Hippocampal formation (tissue), 2 donors: ENCODE measurements at regions not wholly inside any gene's neighbourhood (a gene's known extent, or its start where the extent isn't known, plus 50 kb on each side); places are given as distances from the start of the nearest gene placed in this dataset.

ENCODE experiments used
- DNase-seq, 2 donors: peaks; one replicate each; lab custom pipeline; 2025; lab: John Stamatoyannopoulos, UW

DNA sequence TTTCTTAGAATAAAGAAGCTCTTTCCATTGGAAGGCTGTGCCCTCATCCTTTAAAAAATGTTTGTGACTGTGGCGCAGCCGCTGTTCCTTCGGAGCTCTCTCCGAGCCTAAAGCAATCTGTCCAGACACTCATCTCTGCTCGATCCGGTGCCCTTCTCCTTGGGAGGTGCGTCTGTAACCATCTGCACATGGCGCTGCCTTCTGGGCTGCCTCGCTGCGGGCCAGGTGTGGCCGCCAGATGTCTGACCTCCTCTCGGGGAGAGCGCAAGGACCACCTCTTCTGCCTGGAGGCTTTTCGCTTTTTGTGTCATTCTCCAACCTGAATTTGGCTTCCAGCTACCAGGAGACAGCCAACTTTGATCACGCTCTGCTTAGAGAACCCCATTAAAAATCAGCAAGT is 153.4 kb upstream of the PTCH1 start:
- DNase-seq = no peak

DNA sequence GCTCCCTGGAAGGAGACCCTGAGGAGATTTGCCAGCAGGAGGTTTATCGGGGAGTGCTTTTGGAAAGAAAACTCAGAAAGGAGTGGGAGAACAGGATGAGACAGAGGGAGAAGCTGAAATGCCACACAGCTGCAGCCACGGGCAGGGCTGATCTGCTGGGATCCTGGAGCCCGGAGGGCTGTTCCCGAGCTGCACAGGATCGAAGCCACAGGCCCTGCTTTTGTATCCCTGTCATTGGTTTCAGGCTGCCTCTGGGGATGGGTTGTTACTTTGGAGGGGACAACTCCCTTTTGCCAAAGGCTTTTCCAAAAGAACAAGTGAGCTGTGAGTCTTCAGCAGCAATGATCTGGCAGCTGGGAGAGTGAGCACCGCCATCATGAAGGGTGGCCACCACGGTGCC is 152.5 kb upstream of the PTCH1 start:
- DNase-seq = no peak

DNA sequence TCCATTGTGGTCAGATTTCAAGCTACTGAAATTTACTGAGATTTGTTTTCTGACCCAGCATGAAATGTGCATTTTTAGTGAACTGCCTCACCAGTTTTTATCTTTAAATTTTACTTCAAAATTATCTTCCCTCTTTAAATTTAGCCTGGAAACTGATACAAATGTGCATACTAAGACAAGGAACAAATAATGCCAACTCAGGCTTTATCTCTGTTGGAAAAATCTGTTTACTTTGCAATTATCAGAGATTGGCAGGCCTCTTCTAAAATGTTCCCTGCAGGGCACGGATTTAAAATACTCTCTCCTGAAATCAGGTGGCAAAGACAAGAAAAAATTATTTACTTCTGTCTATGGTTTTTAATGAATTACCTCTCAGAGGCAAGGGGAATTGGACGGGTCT is 151.0 kb upstream of the PTCH1 start:
- no peak for DNase-seq

- no peak for DNase-seq
Measured at GRCh38 chr9:95666785-95667155, 150.0 kb upstream of the PTCH1 start.

- DNase-seq = peak in 1 of 2 donors; percentile 5
Measured at GRCh38 chr9:95666096-95666784, 149.5 kb upstream of the PTCH1 start.

DNA sequence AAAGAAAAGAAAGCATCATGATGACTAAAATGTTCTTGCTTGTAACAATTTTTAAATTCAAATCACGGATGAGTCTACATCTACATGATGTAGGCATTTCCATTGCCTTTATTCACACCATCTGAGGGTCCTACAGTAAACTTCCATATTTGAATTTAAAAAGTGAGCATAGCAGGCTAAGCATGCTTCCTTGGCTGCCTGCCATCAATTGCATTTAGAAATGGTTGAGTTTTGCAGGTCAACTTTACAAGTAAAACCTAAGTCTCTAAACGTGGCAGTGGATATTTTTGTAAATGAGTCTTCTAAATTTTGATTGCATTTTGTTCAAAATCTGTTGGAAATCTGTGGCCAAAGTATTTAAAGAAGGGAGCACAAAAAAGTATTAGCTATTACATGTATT is 136.5 kb upstream of the PTCH1 start:
- DNase-seq = no peak

DNA sequence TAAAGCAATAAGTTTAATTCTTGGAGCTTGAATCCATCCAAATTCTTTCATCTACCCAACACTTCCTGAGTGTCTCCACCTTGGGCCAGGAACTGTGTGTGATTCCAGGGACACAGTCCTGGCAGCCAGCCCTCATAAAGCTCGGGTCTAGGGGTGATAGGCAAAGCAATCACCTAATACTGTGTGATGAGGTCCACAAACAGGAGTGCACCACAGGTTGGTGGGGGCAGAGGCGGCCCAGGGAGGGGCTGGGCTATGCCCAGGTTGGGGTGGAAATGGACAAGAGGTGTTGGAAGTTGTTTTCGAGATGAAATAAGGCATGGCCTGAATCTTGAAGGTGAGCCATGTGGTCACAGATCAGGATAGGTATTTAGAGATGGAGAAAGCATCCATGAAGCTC is 133.9 kb upstream of the PTCH1 start:
- DNase-seq = no peak

DNA sequence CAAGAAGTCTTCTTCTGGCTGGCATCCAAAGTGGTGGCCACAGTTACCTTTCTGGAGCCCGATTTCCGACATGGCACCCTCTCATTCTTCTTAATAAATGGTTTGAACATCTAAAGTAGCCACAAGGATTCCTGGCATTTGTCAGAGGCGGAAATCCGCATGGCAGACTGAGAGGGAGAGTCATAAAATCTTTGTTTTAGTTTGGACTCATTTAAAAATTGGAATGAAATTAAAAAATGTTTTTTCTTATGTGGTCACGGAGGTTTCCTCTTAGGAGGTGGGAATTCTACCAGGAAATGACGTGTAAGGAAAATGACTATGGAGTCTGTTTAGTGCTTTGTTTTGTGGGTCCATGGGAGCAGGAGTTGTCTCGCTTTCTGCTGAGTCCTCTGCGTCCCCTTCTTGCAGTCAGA is 133.0 kb upstream of the PTCH1 start:
- no peak for DNase-seq

DNA sequence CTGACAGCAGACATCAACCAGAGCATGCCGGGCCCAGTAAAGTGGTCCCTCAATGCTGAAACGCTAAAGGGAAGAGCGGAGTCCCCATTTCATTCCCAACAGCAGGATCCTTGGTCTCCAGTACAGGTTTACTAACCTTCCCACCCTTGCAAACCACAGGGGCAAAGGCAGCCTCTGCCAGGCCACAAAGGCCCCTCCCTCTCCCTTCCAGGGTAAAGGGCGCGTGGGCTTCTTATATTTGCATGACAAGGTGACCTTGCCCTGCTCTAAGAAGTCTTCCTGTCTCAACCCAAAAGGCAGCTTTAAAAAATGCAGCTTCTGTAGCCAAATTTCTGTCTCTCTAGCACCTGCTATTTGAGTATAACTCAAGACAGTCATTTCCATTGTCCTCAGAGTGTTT is 131.5 kb upstream of the PTCH1 start:
- no peak for DNase-seq

GRCh38 chr9:95645992-95646391 is 129.2 kb upstream of the PTCH1 start:
- no peak for DNase-seq

- DNase-seq = no peak
Measured at GRCh38 chr9:95645579-95645978, 128.8 kb upstream of the PTCH1 start.

DNA sequence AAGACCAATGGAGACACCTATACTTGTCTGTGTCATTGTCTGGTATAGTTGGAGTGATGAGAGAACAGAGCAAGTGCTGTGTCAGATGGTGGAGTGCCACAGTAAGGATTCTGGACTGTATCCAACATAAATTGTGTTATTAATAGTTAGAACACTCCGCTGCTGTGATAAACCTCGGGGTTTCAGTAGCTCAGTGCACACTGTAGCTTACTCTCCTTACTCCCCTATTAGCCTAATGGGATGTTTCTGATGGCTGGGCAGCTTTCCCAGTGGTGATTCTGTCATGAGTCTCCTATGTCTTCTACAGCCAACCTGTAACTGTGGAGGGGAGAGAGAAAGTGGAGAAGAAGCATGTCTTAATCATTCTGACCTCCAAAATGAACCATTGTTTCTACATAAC is 127.6 kb upstream of the PTCH1 start:
- no peak for DNase-seq

DNA sequence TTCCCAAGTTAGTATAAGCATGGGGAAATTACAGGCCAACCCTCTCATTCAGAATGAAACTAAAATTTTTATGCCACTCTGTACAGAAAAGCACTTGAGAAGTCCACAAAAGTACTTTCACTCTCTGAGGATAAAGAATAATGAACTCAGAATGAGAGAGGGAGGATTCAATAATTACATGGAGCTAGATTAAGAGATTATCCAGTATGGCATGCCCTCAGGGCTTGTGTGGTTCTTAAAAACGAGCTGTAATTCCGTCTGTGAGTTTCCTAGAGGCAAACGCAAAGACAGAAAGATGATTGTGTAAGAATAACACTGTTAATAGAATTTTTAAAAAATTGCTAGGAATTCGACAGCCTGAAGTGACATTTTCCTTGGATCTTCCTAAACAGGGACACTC is 126.8 kb upstream of the PTCH1 start:
- no peak for DNase-seq

- no peak for DNase-seq
Measured at GRCh38 chr9:95642189-95642588, 125.4 kb upstream of the PTCH1 start.

GRCh38 chr9:95641586-95641985 is 124.8 kb upstream of the PTCH1 start:
- DNase-seq = no peak

GRCh38 chr9:95640336-95640735 is 123.6 kb upstream of the PTCH1 start:
- DNase-seq = no peak

- no peak for DNase-seq
Measured at GRCh38 chr9:95635986-95636671, 119.4 kb upstream of the PTCH1 start.

DNA sequence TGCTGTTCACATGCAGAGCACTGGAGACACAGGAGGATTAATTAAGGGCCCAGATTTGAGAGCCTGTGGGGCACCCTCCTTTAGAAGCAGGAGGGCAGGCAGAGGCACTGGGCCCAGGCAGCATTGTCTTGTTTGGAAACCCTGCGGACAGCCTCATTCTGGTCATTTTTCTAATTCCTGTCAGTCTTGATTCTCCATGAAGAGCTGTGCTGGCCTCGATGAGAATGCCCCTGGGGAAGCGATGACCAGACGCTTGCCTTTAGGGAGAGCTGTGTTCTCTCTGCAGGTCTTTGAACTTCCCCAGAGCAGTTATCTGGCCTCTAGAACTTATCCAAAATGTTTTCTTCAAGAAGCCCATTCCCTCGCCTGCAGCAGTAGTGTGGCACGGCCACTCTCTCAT is 117.8 kb upstream of the PTCH1 start:
- no peak for DNase-seq

GRCh38 chr9:95634114-95634513 is 117.3 kb upstream of the PTCH1 start:
- DNase-seq = no peak

- no peak for DNase-seq
Measured at GRCh38 chr9:95629585-95629984, 112.8 kb upstream of the PTCH1 start.

DNA sequence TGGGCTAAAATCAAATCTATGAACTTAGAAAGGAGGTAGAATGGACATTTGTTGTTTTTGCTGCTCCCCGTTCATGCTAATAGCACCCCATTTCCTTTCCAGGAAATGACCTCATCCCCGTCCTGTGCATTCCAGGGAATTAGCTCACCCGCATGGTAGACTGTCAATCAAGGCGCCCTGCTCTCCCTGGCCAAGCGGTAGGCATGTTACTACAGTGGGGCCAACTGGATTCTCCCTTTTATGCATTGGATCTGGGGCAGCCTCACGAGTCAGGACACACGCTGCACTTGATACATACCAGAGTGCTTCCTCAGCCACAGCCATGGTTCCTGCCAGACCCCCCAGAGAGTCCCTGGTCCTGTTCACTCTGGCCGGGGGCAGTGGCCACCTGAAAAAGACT is 111.0 kb upstream of the PTCH1 start:
- no peak for DNase-seq

DNA sequence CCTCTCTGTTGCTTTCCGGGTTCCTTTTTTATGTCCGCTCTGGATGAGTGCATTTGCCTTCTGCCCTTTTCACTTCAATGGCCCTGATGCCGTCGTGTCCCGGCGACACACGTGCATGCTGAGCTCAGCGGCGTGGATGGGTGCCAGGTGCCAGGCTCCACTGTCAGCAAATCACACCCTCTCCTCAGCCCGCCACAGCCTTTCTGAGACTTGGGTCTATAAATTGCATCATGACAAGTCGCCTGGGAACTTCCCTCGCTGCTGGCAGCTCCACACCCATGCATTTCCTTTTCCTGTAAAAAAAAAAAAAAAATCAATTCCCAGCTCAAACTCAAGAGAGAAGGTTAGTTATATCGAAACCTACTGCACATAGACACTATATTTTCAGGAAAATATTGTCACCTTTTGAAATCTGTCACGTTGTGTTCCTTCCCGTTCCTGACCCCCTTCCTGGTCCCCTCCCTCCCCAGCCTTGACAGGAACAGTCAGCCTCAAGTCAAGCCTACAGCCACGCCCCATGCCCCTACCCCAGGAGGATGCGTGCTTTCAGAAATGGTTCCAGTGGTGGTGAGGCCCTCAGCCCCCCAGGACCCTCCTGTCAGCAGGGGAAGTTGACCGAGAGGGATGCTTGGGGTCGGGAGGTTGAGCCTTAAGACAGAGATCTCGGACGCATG is 110.3 kb upstream of the PTCH1 start:
- DNase-seq = no peak

GRCh38 chr9:95626341-95626740 is 109.6 kb upstream of the PTCH1 start:
- no peak for DNase-seq
